ENCODE measurements at regions not wholly inside any gene's neighbourhood (a gene's known extent, or its start where the extent isn't known, plus 50 kb on each side); places are given as distances from the start of the nearest gene placed in this dataset.

DNA sequence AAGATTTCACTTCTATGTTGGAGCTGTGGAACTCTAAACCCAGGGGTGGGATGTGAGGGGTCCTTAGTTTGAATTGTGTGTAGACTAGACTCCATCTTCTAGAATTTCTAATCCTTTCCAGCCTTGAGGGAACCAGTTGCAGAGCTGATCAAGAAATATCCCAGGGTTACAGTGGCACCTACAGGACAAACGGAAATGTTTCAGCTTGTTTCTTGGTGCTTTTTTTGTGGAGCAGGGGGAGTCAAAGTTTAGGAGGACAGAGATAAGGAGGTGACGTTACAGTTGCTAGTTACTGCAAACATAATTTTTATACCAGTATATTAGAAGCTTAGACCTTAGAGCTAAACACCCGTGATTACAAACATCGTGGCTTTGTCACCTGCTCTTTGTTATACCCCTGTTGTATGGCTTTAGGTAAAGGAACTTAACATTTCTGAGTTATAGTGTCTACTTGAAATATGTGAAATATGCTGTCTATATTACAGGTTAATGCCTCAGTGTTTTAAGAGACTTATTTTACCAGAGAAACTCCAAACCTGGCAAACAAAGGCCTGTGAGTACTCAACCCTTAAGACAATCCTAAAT lies 84.5 kb upstream of the DYNC1I1 start:
- H3K27ac ChIP-seq (ENCODE audit: low read length), result no peak overlapping the region
- peaks cover 3% of the 10 kb centered on the region for H3K4me1 ChIP-seq (ENCODE audit: control insufficient read depth, low read depth, low read length)
- H3K4me3 ChIP-seq (ENCODE audit: low read length), result no peak overlapping the region
- H3K9ac ChIP-seq (ENCODE audit: low read length), result no peak overlapping the region
- no peaks in the 10 kb centered on the region for H3K36me3 ChIP-seq (ENCODE audit: control insufficient read depth, low read depth, low read length)
- H3K27me3 ChIP-seq (ENCODE audit: control insufficient read depth, insufficient read depth, low read length), result no peaks in the 10 kb centered on the region
- H3K9me3 ChIP-seq (ENCODE audit: control insufficient read depth, low read depth, low read length), result no peaks in the 10 kb centered on the region

DNA sequence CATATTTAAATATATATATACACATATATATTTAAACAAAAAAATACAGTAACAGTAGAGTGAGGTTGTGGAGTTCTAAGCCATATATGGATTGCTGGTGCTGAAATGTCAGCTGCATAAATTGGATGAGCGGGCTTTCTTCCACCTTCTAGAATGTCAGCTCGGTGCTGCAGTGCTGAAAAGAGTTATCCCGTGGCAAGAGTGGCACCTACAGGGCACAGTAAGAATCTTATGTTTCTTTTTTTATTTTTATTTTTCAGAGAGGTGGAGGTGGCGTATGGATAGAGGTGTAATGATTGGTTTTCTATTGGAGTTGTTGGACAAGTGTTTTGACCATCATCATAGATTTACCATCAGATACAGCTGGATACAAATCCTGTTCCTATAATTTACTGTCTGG lies 86.2 kb upstream of the DYNC1I1 start:
- H3K4me1 ChIP-seq (ENCODE audit: control insufficient read depth, low read depth, low read length), result peaks cover 3% of the 10 kb centered on the region
- H3K9ac ChIP-seq (ENCODE audit: low read length), result no peak overlapping the region
- no peaks in the 10 kb centered on the region for H3K36me3 ChIP-seq (ENCODE audit: control insufficient read depth, low read depth, low read length)
- H3K27ac ChIP-seq (ENCODE audit: low read length), result no peak overlapping the region
- H3K4me3 ChIP-seq (ENCODE audit: low read length), result no peak overlapping the region
- H3K27me3 ChIP-seq (ENCODE audit: control insufficient read depth, insufficient read depth, low read length), result no peaks in the 10 kb centered on the region
- no peaks in the 10 kb centered on the region for H3K9me3 ChIP-seq (ENCODE audit: control insufficient read depth, low read depth, low read length)

DNA sequence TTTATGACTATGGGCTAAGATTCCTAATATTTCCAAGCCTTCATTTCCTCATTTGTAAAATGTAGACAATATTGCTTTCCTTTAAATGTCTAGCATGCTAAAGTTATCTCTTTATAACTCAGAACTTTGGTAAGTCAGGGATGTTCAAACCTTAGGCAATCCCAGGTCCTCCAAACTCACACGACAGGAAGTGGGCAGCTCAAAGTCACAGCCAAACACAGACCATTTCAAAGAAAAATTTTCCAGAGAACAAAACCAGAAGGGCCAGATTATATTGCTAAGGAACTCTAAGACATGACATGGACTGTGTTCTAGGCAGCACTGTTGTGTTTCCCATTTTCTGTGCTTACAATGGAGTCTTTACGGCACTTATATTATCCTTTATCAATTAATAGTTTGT lies 87.8 kb upstream of the DYNC1I1 start:
- Histone ChIP-seq H3K9me3 (ENCODE audit: control insufficient read depth, low read depth, low read length) (no peaks in the 10 kb centered on the region), H3K27me3 (ENCODE audit: control insufficient read depth, insufficient read depth, low read length) (no peaks in the 10 kb centered on the region), H3K27ac (ENCODE audit: low read length) (no peak overlapping the region), H3K4me1 (ENCODE audit: control insufficient read depth, low read depth, low read length) (peaks cover 3% of the 10 kb centered on the region), H3K4me3 (ENCODE audit: low read length) (no peak overlapping the region), H3K9ac (ENCODE audit: low read length) (no peak overlapping the region), H3K36me3 (ENCODE audit: control insufficient read depth, low read depth, low read length) (no peaks in the 10 kb centered on the region)

DNA sequence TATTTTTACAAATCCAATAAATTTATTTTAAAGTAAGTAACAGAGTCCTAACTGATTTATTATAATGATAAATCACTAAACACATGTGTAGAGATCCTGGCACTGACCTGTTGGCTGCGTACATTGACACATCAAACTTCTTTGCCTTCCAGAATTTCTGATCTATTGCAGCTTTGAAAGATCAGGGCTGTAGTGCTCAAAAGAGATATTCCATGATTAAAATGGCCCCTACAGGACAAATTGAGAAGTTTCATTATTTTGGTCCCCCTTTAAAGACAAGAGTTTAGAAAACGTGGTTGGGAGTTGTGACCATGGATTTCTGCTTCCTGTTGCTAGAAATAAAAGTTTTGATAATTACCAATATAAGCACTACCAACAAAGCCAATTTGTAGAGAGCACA lies 87.7 kb upstream of the PDK4 start:
- no peak overlapping the region for H3K27ac ChIP-seq (ENCODE audit: low read length)
- H3K27me3 ChIP-seq (ENCODE audit: control insufficient read depth, insufficient read depth, low read length), result no peaks in the 10 kb centered on the region
- H3K4me3 ChIP-seq (ENCODE audit: low read length), result no peak overlapping the region
- no peaks in the 10 kb centered on the region for H3K9me3 ChIP-seq (ENCODE audit: control insufficient read depth, low read depth, low read length)
- H3K4me1 ChIP-seq (ENCODE audit: control insufficient read depth, low read depth, low read length), result peaks cover 3% of the 10 kb centered on the region
- H3K36me3 ChIP-seq (ENCODE audit: control insufficient read depth, low read depth, low read length), result no peaks in the 10 kb centered on the region
- H3K9ac ChIP-seq (ENCODE audit: low read length), result no peak overlapping the region

GRCh38 chr7:95682913-95683312 lies 86.6 kb upstream of the PDK4 start:
- Histone ChIP-seq H3K4me3 (ENCODE audit: low read length) (no peak overlapping the region), H3K27ac (ENCODE audit: low read length) (no peak overlapping the region), H3K9me3 (ENCODE audit: control insufficient read depth, low read depth, low read length) (no peaks in the 10 kb centered on the region), H3K4me1 (ENCODE audit: control insufficient read depth, low read depth, low read length) (peaks cover 3% of the 10 kb centered on the region), H3K9ac (ENCODE audit: low read length) (no peak overlapping the region), H3K27me3 (ENCODE audit: control insufficient read depth, insufficient read depth, low read length) (no peaks in the 10 kb centered on the region), H3K36me3 (ENCODE audit: control insufficient read depth, low read depth, low read length) (no peaks in the 10 kb centered on the region)

DNA sequence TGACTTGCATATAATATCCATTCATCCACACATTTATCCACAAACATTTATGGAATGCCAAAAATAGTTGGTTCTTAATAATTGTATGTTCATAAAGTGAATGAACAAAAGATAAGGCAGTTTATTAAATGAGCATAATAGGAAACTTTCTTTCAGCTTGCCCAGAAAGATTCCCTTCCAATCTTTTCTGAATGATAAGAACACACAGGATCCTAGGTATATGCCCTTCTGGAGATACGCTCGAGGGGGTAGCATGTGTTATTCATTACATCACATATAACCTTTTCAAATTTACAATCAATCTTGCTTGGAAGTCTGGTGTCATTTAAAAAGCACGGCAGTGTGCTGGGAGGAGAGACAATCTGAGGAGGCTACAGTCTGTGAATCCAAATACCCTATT lies 80.4 kb upstream of the PDK4 start:
- Histone ChIP-seq H3K4me3 (ENCODE audit: low read length) (no peak overlapping the region), H3K36me3 (ENCODE audit: control insufficient read depth, low read depth, low read length) (no peaks in the 10 kb centered on the region), H3K9me3 (ENCODE audit: control insufficient read depth, low read depth, low read length) (no peaks in the 10 kb centered on the region), H3K27me3 (ENCODE audit: control insufficient read depth, insufficient read depth, low read length) (no peaks in the 10 kb centered on the region), H3K27ac (ENCODE audit: low read length) (no peak overlapping the region), H3K4me1 (ENCODE audit: control insufficient read depth, low read depth, low read length) (no peaks in the 10 kb centered on the region), H3K9ac (ENCODE audit: low read length) (no peak overlapping the region)

DNA sequence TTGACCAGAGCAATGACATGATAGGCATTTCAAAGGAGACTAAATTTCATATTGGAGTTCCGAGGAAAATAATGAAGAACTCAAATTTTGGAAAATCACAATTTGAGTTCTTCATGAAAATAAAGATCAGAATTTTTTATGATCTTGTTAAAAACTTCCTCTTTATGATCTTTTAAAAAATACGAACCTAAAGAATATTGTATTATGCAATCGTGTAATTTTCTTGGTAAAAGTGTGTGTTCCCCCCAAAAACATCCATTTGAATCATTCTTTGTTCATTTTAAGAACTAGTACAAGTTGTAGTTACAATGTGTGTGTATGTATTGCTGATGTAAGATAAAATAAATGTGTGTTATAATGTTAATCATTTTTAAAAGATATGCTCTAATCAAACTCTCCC lies 79.3 kb upstream of the PDK4 start:
- H3K27me3 ChIP-seq (ENCODE audit: control insufficient read depth, insufficient read depth, low read length), result no peaks in the 10 kb centered on the region
- no peaks in the 10 kb centered on the region for H3K9me3 ChIP-seq (ENCODE audit: control insufficient read depth, low read depth, low read length)
- no peaks in the 10 kb centered on the region for H3K4me1 ChIP-seq (ENCODE audit: control insufficient read depth, low read depth, low read length)
- H3K9ac ChIP-seq (ENCODE audit: low read length), result no peak overlapping the region
- no peaks in the 10 kb centered on the region for H3K36me3 ChIP-seq (ENCODE audit: control insufficient read depth, low read depth, low read length)
- no peak overlapping the region for H3K4me3 ChIP-seq (ENCODE audit: low read length)
- H3K27ac ChIP-seq (ENCODE audit: low read length), result no peak overlapping the region

GRCh38 chr7:95675016-95675415 lies 78.7 kb upstream of the PDK4 start:
- no peak overlapping the region for H3K9ac ChIP-seq (ENCODE audit: low read length)
- H3K27ac ChIP-seq (ENCODE audit: low read length), result no peak overlapping the region
- no peaks in the 10 kb centered on the region for H3K27me3 ChIP-seq (ENCODE audit: control insufficient read depth, insufficient read depth, low read length)
- no peaks in the 10 kb centered on the region for H3K4me1 ChIP-seq (ENCODE audit: control insufficient read depth, low read depth, low read length)
- no peaks in the 10 kb centered on the region for H3K9me3 ChIP-seq (ENCODE audit: control insufficient read depth, low read depth, low read length)
- no peaks in the 10 kb centered on the region for H3K36me3 ChIP-seq (ENCODE audit: control insufficient read depth, low read depth, low read length)
- no peak overlapping the region for H3K4me3 ChIP-seq (ENCODE audit: low read length)

DNA sequence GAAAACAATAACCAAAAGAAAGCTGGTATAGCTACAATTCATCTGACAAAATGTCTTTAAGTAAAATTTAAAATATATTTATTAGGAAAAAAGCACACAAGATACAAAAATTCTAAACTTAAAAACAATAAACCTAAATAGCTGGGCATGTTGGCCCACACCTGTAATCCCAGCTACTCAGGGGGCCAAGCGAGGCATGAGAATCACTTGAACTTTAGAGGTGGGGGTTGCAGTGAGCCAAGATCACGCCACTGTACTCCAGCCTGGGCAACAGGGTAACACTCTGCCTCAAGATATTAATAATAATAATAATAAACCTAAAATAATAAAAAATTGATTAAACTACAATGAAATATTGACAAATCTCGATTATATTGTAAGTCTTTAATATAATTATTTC lies 77.8 kb upstream of the PDK4 start:
- Histone ChIP-seq H3K27me3 (ENCODE audit: control insufficient read depth, insufficient read depth, low read length) (no peaks in the 10 kb centered on the region), H3K4me1 (ENCODE audit: control insufficient read depth, low read depth, low read length) (no peaks in the 10 kb centered on the region), H3K27ac (ENCODE audit: low read length) (no peak overlapping the region), H3K4me3 (ENCODE audit: low read length) (no peak overlapping the region), H3K9ac (ENCODE audit: low read length) (no peak overlapping the region), H3K36me3 (ENCODE audit: control insufficient read depth, low read depth, low read length) (no peaks in the 10 kb centered on the region), H3K9me3 (ENCODE audit: control insufficient read depth, low read depth, low read length) (no peaks in the 10 kb centered on the region)

- Histone ChIP-seq H3K9ac (ENCODE audit: low read length) (no peak overlapping the region), H3K9me3 (ENCODE audit: control insufficient read depth, low read depth, low read length) (no peaks in the 10 kb centered on the region), H3K4me1 (ENCODE audit: control insufficient read depth, low read depth, low read length) (no peaks in the 10 kb centered on the region), H3K27me3 (ENCODE audit: control insufficient read depth, insufficient read depth, low read length) (no peaks in the 10 kb centered on the region), H3K36me3 (ENCODE audit: control insufficient read depth, low read depth, low read length) (no peaks in the 10 kb centered on the region), H3K27ac (ENCODE audit: low read length) (no peak overlapping the region), H3K4me3 (ENCODE audit: low read length) (no peak overlapping the region)
Measured at GRCh38 chr7:95672434-95672833, 76.1 kb upstream of the PDK4 start.

DNA sequence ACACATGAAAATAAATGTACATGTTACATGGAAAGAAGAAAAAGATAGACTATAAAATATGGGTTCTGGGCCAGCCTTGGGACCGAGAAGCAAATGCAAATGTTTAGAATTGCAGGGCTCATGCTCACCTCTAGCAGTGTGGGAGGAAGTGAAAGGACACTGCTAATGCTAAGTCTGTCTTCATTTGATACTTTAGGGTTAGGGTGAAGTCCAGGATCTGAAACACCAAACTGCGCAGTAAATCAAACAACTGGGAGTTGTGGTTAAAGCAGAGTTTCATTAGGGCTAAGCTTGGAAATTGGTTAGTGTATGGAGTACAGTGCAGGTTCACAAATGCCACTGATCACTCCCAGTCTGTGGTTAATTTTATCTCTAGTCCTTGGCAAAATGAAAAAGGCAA lies 73.2 kb upstream of the PDK4 start:
- Histone ChIP-seq H3K36me3 (ENCODE audit: control insufficient read depth, low read depth, low read length) (no peaks in the 10 kb centered on the region), H3K27me3 (ENCODE audit: control insufficient read depth, insufficient read depth, low read length) (no peaks in the 10 kb centered on the region), H3K9me3 (ENCODE audit: control insufficient read depth, low read depth, low read length) (no peaks in the 10 kb centered on the region), H3K4me1 (ENCODE audit: control insufficient read depth, low read depth, low read length) (no peaks in the 10 kb centered on the region), H3K9ac (ENCODE audit: low read length) (no peak overlapping the region), H3K27ac (ENCODE audit: low read length) (no peak overlapping the region), H3K4me3 (ENCODE audit: low read length) (no peak overlapping the region)

- Histone ChIP-seq H3K9ac (ENCODE audit: low read length) (no peak overlapping the region), H3K4me1 (ENCODE audit: control insufficient read depth, low read depth, low read length) (no peaks in the 10 kb centered on the region), H3K27ac (ENCODE audit: low read length) (no peak overlapping the region), H3K9me3 (ENCODE audit: control insufficient read depth, low read depth, low read length) (no peaks in the 10 kb centered on the region), H3K4me3 (ENCODE audit: low read length) (no peak overlapping the region), H3K27me3 (ENCODE audit: control insufficient read depth, insufficient read depth, low read length) (no peaks in the 10 kb centered on the region), H3K36me3 (ENCODE audit: control insufficient read depth, low read depth, low read length) (no peaks in the 10 kb centered on the region)
Measured at GRCh38 chr7:95668504-95669018, 72.2 kb upstream of the PDK4 start.
